Mesenchymal stem cell (in vitro differentiated cells and primary cell): ENCODE measurements at regions not wholly inside any gene's neighbourhood (a gene's known extent, or its start where the extent isn't known, plus 50 kb on each side); places are given as distances from the start of the nearest gene placed in this dataset.

Source experiments
- DNase-seq: peaks from one replicate; pipeline ENCODE4 v3.0.0-alpha.2; 2013
- H2AFZ ChIP-seq: one replicate; pipeline ENCODE4 v1.6.1; 2013; ENCODE audit warnings: low read depth, mild to moderate bottlenecking, control low read depth, inconsistent platforms, low read length, moderate library complexity
- H2AK5ac ChIP-seq: 2 replicates; pipeline ENCODE4 v1.6.1; 2013; ENCODE audit warnings: low read length, moderate library complexity, mild to moderate bottlenecking, inconsistent platforms; ENCODE audit not compliant: severe bottlenecking
- H2BK120ac ChIP-seq: one replicate; pipeline ENCODE4 v1.6.1; 2013; ENCODE audit warnings: low read depth, mild to moderate bottlenecking, inconsistent platforms, low read length, moderate library complexity
- H2BK12ac ChIP-seq, 2 experiments: one replicate each; pipeline ENCODE4 v1.6.1; 2013; ENCODE audit warnings: inconsistent platforms in 2 of 2, low read length in 2 of 2, mild to moderate bottlenecking in 2 of 2, moderate library complexity in 2 of 2, control low read depth in 1 of 2
- H2BK15ac ChIP-seq: one replicate; pipeline ENCODE4 v1.6.1; 2013; ENCODE audit warnings: mild to moderate bottlenecking, low read depth, inconsistent platforms; ENCODE audit not compliant: poor library complexity, severe bottlenecking
- H2BK5ac ChIP-seq: 2 replicates; pipeline ENCODE4 v1.6.1; 2013; ENCODE audit warnings: low read depth, mild to moderate bottlenecking, low read length, control low read depth, inconsistent platforms; ENCODE audit not compliant: poor library complexity, severe bottlenecking
- H3K14ac ChIP-seq, 2 experiments: one replicate each; pipeline ENCODE4 v1.6.1; 2013; ENCODE audit warnings: inconsistent platforms in 2 of 2, low read length in 2 of 2, control low read depth in 1 of 2, mild to moderate bottlenecking in 1 of 2, moderate library complexity in 1 of 2
- H3K18ac ChIP-seq, 2 experiments: one replicate each; pipeline ENCODE4 v1.6.1; 2013; ENCODE audit warnings: inconsistent platforms in 2 of 2, low read length in 2 of 2, control low read depth in 1 of 2, low read depth in 1 of 2, mild to moderate bottlenecking in 1 of 2
- H3K23ac ChIP-seq, 2 experiments: one replicate each; pipeline ENCODE4 v1.6.1; 2013; ENCODE audit warnings: inconsistent platforms in 2 of 2, low read length in 2 of 2, mild to moderate bottlenecking in 2 of 2, moderate library complexity in 2 of 2, control low read depth in 1 of 2
- H3K27ac ChIP-seq: 2 replicates; pipeline ENCODE4 v1.5.1; 2013; ENCODE audit warnings: mild to moderate bottlenecking, moderate library complexity, low read length, control low read depth, inconsistent platforms; ENCODE audit not compliant: poor library complexity, severe bottlenecking
- H3K27me3 ChIP-seq, 2 experiments: 2 replicates each; pipeline versions ENCODE4 v1.6.1 to v1.7.0; 2013; ENCODE audit warnings: low read length in 2 of 2, mild to moderate bottlenecking in 2 of 2, moderate library complexity in 2 of 2, control low read depth in 1 of 2, inconsistent platforms in 1 of 2; ENCODE audit not compliant: control insufficient read depth in 1 of 2, insufficient read depth in 1 of 2
- H3K36me3 ChIP-seq, 2 experiments: 2 replicates each; pipeline versions ENCODE4 v1.6.1 to v1.7.0; 2013; ENCODE audit warnings: low read length in 2 of 2, control low read depth in 1 of 2, inconsistent platforms in 1 of 2, low read depth in 1 of 2, mild to moderate bottlenecking in 1 of 2; ENCODE audit not compliant: insufficient read depth in 2 of 2, control insufficient read depth in 1 of 2
- H3K4ac ChIP-seq, 2 experiments: one replicate each; pipeline ENCODE4 v1.6.1; 2013; ENCODE audit warnings: inconsistent platforms in 2 of 2, low read length in 2 of 2, mild to moderate bottlenecking in 2 of 2, moderate library complexity in 2 of 2, control low read depth in 1 of 2, low read depth in 1 of 2
- H3K4me1 ChIP-seq: 2 replicates; pipeline ENCODE4 v1.6.1; 2013; ENCODE audit warnings: low read depth, low read length, control low read depth; ENCODE audit not compliant: control insufficient read depth, insufficient read depth
- H3K4me2 ChIP-seq: 2 replicates; pipeline ENCODE4 v1.6.1; 2013; ENCODE audit warnings: low read length, mild to moderate bottlenecking, inconsistent platforms; ENCODE audit not compliant: poor library complexity, severe bottlenecking
- H3K4me3 ChIP-seq, 2 experiments: 2 replicates each; pipeline versions ENCODE4 v1.5.1 to v1.7.0; 2013; ENCODE audit warnings: low read length in 2 of 2, mild to moderate bottlenecking in 2 of 2, control low read depth in 1 of 2, low read depth in 1 of 2; ENCODE audit not compliant: insufficient read depth in 1 of 2
- H3K79me1 ChIP-seq: replicated peaks from 2 replicates; pipeline ENCODE4 v1.6.1; 2013; ENCODE audit warnings: mild to moderate bottlenecking, control low read depth, low read length, inconsistent platforms; ENCODE audit not compliant: poor library complexity, severe bottlenecking
- H3K9ac ChIP-seq: 2 replicates; pipeline ENCODE4 v1.7.0; 2013; ENCODE audit warnings: mild to moderate bottlenecking, low read length, moderate library complexity
- H3K9me3 ChIP-seq: 2 replicates; pipeline ENCODE4 v1.7.0; 2013; ENCODE audit warnings: mild to moderate bottlenecking, low read length; ENCODE audit not compliant: control insufficient read depth
- H4K8ac ChIP-seq: one replicate; pipeline ENCODE4 v1.6.1; 2013; ENCODE audit warnings: inconsistent platforms, mild to moderate bottlenecking, low read length, moderate library complexity
- H4K91ac ChIP-seq: one replicate; pipeline ENCODE4 v1.6.1; 2013; ENCODE audit warnings: mild to moderate bottlenecking, low read length, inconsistent platforms
- WGBS: methylation state at CpG from one replicate; pipeline ENCODE4 v1.1.7; 2013; ENCODE audit warnings: mixed read lengths; 5-methylcytosine and 5-hydroxymethylcytosine counted together

DNA sequence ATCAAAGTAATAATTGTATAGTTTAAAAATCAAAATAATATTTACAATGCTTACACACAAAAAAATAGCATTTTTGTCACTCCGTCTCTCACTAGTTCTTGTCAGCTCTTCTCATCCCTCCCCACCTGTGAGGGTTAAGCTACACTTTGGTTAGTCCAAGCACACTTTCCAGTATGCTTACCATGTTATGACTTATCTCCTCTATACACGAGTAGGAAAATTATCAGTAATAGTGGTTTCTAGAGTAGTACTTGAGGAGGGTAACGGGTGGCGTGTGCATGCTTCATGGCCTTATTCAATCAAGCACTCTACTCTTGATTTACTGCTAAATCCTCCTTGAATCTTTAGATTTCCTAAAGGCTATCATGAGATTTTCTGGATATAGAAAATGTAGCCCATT is 443.7 kb downstream of the UTRN start:
- H2AFZ ChIP-seq = no peak overlapping the region
- no peak overlapping the region for H3K9ac ChIP-seq
- H2BK12ac ChIP-seq = no peak overlapping the region
- H3K36me3 ChIP-seq = peaks cover 6 to 24% of the 10 kb centered on the region in 2 experiments
- H3K4me2 ChIP-seq = no peak overlapping the region
- H3K9me3 ChIP-seq = no peaks in the 10 kb centered on the region
- H3K4ac ChIP-seq = no peak overlapping the region
- H3K27ac ChIP-seq = no peak overlapping the region
- H3K18ac ChIP-seq = no peak overlapping the region
- no peak overlapping the region for H3K23ac ChIP-seq
- H2BK5ac ChIP-seq = no peak overlapping the region
- H3K27me3 ChIP-seq = no peaks in the 10 kb centered on the region
- no peak overlapping the region for H2BK15ac ChIP-seq
- H3K4me1 ChIP-seq = peaks cover 2% of the 10 kb centered on the region
- no peak overlapping the region for H3K4me3 ChIP-seq
- no peak for DNase-seq
- H3K14ac ChIP-seq = no peak overlapping the region
- H2BK120ac ChIP-seq = no peak overlapping the region
- no peak overlapping the region for H4K8ac ChIP-seq
- no peak overlapping the region for H4K91ac ChIP-seq
- H3K79me1 ChIP-seq = peaks cover 4% of the 10 kb centered on the region
- H2AK5ac ChIP-seq = no peak overlapping the region
- WGBS = 100% methylated on average over 1 of the region's 4 CpGs

DNA sequence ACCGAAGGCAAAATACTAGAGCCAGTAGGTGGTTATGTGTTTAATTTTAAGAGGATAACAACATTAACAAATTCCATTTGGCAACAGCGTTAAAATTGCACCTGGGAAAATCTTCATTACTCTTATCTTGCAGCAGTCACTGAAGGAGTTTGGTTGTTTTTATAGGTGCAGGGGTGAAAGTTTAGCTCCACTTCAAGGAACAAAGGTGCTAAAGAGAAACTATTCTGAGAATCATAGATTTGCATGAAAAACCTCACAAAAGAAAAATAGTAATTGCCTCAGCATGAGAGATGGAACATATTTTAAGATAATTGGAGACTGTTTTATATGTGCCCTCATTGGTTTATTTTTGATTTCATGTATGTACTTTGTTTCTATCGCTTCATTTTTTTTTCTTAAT is 444.4 kb downstream of the UTRN start:
- Histone ChIP-seq H4K8ac (no peak overlapping the region), H3K18ac (no peak overlapping the region), H2BK5ac (no peak overlapping the region), H3K14ac (no peak overlapping the region), H3K79me1 (peaks cover 6% of the 10 kb centered on the region), H3K4me1 (peaks cover 2% of the 10 kb centered on the region), H2AK5ac (no peak overlapping the region), H2BK15ac (no peak overlapping the region), H2BK120ac (no peak overlapping the region), H2BK12ac (no peak overlapping the region), H2AFZ (no peak overlapping the region), H3K4me3 (no peak overlapping the region), H3K4ac (no peak overlapping the region), H3K27me3 (no peaks in the 10 kb centered on the region), H3K23ac (no peak overlapping the region), H3K36me3 (peaks cover 6 to 31% of the 10 kb centered on the region in 2 experiments), H3K27ac (no peak overlapping the region), H3K9me3 (no peaks in the 10 kb centered on the region), H3K4me2 (no peak overlapping the region), H3K9ac (no peak overlapping the region), H4K91ac (no peak overlapping the region)
- DNase-seq = no peak
- no CpG with 5 or more reads among the region's 3 CpGs for WGBS

DNA sequence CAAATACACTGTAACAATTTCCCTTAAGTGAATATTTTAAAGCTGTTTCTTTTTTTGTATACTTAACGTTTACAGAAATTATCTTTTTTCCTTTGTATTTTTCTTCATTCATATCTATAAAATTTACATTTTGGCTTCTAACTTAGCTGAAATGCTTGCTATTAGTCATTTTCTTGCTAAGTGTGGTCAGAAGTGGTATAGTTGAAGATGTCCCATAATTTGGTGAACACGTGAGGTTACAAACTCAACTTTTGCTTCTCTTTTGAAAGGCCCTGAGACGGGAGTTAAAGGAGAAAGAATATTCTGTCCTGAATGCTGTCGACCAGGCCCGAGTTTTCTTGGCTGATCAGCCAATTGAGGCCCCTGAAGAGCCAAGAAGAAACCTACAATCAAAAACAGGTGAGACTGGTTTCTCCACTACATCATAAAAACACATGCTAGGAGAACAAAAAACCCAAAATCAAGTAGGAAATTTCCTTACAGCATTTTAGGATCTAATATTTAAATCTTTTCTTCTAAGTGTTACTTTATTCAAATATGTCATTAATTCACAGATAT is 445.0 kb downstream of the UTRN start:
- H3K4me1 ChIP-seq = peaks cover 2% of the 10 kb centered on the region
- H3K9me3 ChIP-seq = no peaks in the 10 kb centered on the region
- H2BK120ac ChIP-seq = no peak overlapping the region
- no peak overlapping the region for H3K4me3 ChIP-seq
- H2AK5ac ChIP-seq = no peak overlapping the region
- no peak overlapping the region for H3K14ac ChIP-seq
- no peak overlapping the region for H3K27ac ChIP-seq
- no peak overlapping the region for H4K91ac ChIP-seq
- no peak overlapping the region for H4K8ac ChIP-seq
- peaks cover 7% of the 10 kb centered on the region for H3K79me1 ChIP-seq
- H2BK5ac ChIP-seq = no peak overlapping the region
- H2AFZ ChIP-seq = no peak overlapping the region
- H3K27me3 ChIP-seq = no peaks in the 10 kb centered on the region
- no peak overlapping the region for H3K9ac ChIP-seq
- H2BK12ac ChIP-seq = no peak overlapping the region
- no peak overlapping the region for H2BK15ac ChIP-seq
- peaks cover 6 to 37% of the 10 kb centered on the region in 2 experiments for H3K36me3 ChIP-seq
- no peak for DNase-seq
- WGBS = 93% methylated on average over 4 of the region's 5 CpGs
- H3K23ac ChIP-seq = no peak overlapping the region
- H3K4me2 ChIP-seq = no peak overlapping the region
- no peak overlapping the region for H3K18ac ChIP-seq
- H3K4ac ChIP-seq = no peak overlapping the region

DNA sequence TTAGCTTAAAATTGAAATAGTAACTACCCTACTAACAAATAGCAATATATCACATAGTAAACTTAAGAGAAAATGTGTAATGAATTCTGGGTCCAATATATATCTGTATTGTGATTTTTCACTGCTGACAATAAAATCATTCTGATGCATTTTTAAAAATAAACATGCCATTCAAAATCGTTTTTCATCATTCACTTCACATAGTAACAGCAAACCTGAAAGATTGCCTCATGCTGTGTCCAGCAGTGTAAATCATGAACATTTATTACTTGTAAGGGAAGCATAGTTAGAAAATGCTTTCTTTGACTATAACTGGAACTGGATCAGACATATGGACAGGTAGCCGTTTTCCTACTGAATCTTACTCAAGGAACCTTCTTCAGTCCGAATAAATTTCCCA is 446.1 kb downstream of the UTRN start:
- Histone ChIP-seq H3K27ac (no peak overlapping the region), H3K79me1 (peaks cover 7% of the 10 kb centered on the region), H3K4me3 (no peak overlapping the region), H3K14ac (no peak overlapping the region), H2BK5ac (no peak overlapping the region), H3K23ac (no peak overlapping the region), H2BK12ac (no peak overlapping the region), H3K4me1 (no peaks in the 10 kb centered on the region), H2BK120ac (no peak overlapping the region), H3K4ac (no peak overlapping the region), H3K18ac (no peak overlapping the region), H3K4me2 (no peak overlapping the region), H3K9ac (no peak overlapping the region), H4K8ac (no peak overlapping the region), H2AK5ac (no peak overlapping the region), H3K27me3 (no peaks in the 10 kb centered on the region), H2BK15ac (no peak overlapping the region), H3K36me3 (peaks cover 6 to 39% of the 10 kb centered on the region in 2 experiments), H3K9me3 (no peaks in the 10 kb centered on the region), H4K91ac (no peak overlapping the region), H2AFZ (no peak overlapping the region)
- no CpG with 5 or more reads among the region's 3 CpGs for WGBS
- DNase-seq = no peak
